BJ (cell line): ENCODE measurements at regions not wholly inside any gene's neighbourhood (a gene's known extent, or its start where the extent isn't known, plus 50 kb on each side); places are given as distances from the start of the nearest gene placed in this dataset.
"Not testable (repeated sequence)": the region's sequence is repeated elsewhere in the genome, so short reads cannot be mapped to it uniquely, and the experiment has no call there.

Experiments
- CTCF ChIA-PET: fragments of 350-600 bp; formaldehyde crosslinking; extraction: SDS; loops from one replicate; lab custom pipeline; 2021; ENCODE audit warnings: antibody characterized with exemption, inconsistent platforms; lab: Yijun Ruan, JAX
- POLR2A ChIA-PET: fragments of 300-600 bp; sonication (Branson Sonifier 250); formaldehyde crosslinking; extraction: SDS; loops from one replicate; lab custom pipeline; 2021; ENCODE audit warnings: antibody characterized with exemption; lab: Charles Lee
- DNase-seq: peaks from one replicate; pipeline ENCODE4 v3.0.0-alpha.2; 2011; ENCODE audit warnings: low read depth
- H3K27me3 ChIP-seq: 2 replicates; pipeline ENCODE4 v1.6.0; 2011; ENCODE audit warnings: low read length; ENCODE audit not compliant: control insufficient read depth, insufficient read depth
- H3K36me3 ChIP-seq: 2 replicates; pipeline ENCODE4 v1.5.1; 2011; ENCODE audit warnings: low read length; ENCODE audit not compliant: control insufficient read depth, insufficient read depth
- H3K4me3 ChIP-seq: 2 replicates; pipeline ENCODE4 v1.5.1; 2011; ENCODE audit warnings: low read depth, mild to moderate bottlenecking, control low read depth, low read length
- CTCF ChIP-seq: IDR thresholded peaks from 2 replicates; pipeline ENCODE4 v1.5.1; 2011; ENCODE audit warnings: low read depth, mild to moderate bottlenecking, control low read depth, inconsistent platforms, low read length, moderate library complexity; ENCODE audit not compliant: insufficient read depth

DNA sequence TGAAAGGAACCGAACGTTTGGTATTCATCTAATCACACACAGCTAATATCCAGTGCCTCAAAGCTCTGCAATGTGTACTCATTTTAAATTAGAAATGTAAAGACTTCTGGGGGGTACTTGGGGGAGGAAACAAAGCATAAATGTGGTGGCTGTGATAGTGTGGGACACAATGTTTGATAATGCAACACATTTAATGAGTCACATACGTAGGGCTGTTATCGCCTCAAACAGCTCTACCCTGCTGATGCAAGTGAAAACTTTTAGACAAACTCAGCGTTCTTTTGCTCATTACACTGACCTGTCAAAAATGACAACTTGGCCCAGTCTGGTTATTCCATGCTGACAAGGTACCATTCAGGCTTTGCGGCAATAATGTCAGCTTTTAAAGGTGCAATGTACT is 1227.1 kb upstream of the CELF4 start:
- TF ChIP-seq CTCF: no peak
- no peak for DNase-seq
- Histone ChIP-seq H3K27me3 (no peaks in the 10 kb centered on the region), H3K4me3 (no peak overlapping the region), H3K36me3 (no peaks in the 10 kb centered on the region)
- ChIA-PET POLR2A (no interaction called here), CTCF (no interaction called here)

- no peak for DNase-seq
- CTCF ChIA-PET: no interaction called here
- Histone ChIP-seq H3K36me3 (no peaks in the 10 kb centered on the region), H3K27me3 (no peaks in the 10 kb centered on the region), H3K4me3 (no peak overlapping the region)
- POLR2A ChIA-PET: no interaction called here
- TF ChIP-seq CTCF: no peak
Measured at GRCh38 chr18:38790786-38791185, 1225.2 kb upstream of the CELF4 start.

- ChIA-PET POLR2A (no interaction called here), CTCF (no interaction called here)
- Histone ChIP-seq H3K36me3 (no peaks in the 10 kb centered on the region), H3K4me3 (no peak overlapping the region), H3K27me3 (no peaks in the 10 kb centered on the region)
- no peak for TF ChIP-seq CTCF
- DNase-seq: no peak
Measured at GRCh38 chr18:38790303-38790702, 1224.7 kb upstream of the CELF4 start.

GRCh38 chr18:38789141-38789540 is 1223.5 kb upstream of the CELF4 start:
- Histone ChIP-seq H3K4me3 (no peak overlapping the region), H3K27me3 (no peaks in the 10 kb centered on the region), H3K36me3 (no peaks in the 10 kb centered on the region)
- no peak for DNase-seq
- CTCF ChIA-PET: no interaction called here
- POLR2A ChIA-PET: no interaction called here
- TF ChIP-seq CTCF: no peak

- no peak for DNase-seq
- Histone ChIP-seq H3K27me3 (no peaks in the 10 kb centered on the region), H3K36me3 (no peaks in the 10 kb centered on the region), H3K4me3 (no peak overlapping the region)
- POLR2A ChIA-PET: no interaction called here
- no peak for TF ChIP-seq CTCF
- CTCF ChIA-PET: no interaction called here
Measured at GRCh38 chr18:38786906-38787305, 1221.3 kb upstream of the CELF4 start.

GRCh38 chr18:38771620-38772019 is 1206.0 kb upstream of the CELF4 start:
- H3K36me3 ChIP-seq, DNase-seq, CTCF ChIA-PET, H3K4me3 ChIP-seq, H3K27me3 ChIP-seq, POLR2A ChIA-PET: not testable (repeated sequence)
